Smooth muscle cell (in vitro differentiated cells): ENCODE measurements at regions not wholly inside any gene's neighbourhood (a gene's known extent, or its start where the extent isn't known, plus 50 kb on each side); places are given as distances from the start of the nearest gene placed in this dataset.
"Not testable (repeated sequence)": the region's sequence is repeated elsewhere in the genome, so short reads cannot be mapped to it uniquely, and the experiment has no call there.

Experiments used
- DNase-seq: peaks from one replicate; lab custom pipeline; 2025; ENCODE audit not compliant: unreplicated experiment; lab: John Stamatoyannopoulos, UW
- H2AFZ ChIP-seq: fragments of 200-600 bp; sonication (generic); 2 replicates; pipeline ENCODE4 v1.6.0; 2016; ENCODE audit warnings: antibody characterized with exemption, low read depth, mild to moderate bottlenecking
- H3F3A ChIP-seq: fragments of 200-600 bp; sonication (generic); 2 replicates; pipeline ENCODE4 v1.6.0; 2017; ENCODE audit warnings: antibody characterized with exemption, low read depth
- H3K27ac ChIP-seq: fragments of 200-600 bp; sonication (generic); 2 replicates; pipeline ENCODE4 v1.5.1; 2016; ENCODE audit warnings: low read depth, mild to moderate bottlenecking
- H3K27me3 ChIP-seq: fragments of 200-600 bp; sonication (generic); 2 replicates; pipeline ENCODE4 v1.6.1; 2016; ENCODE audit warnings: low read depth, mild to moderate bottlenecking
- H3K36me3 ChIP-seq: fragments of 200-600 bp; sonication (generic); 2 replicates; pipeline ENCODE4 v1.5.1; 2016; ENCODE audit warnings: low read depth
- H3K4me1 ChIP-seq: fragments of 200-600 bp; sonication (generic); 2 replicates; pipeline ENCODE4 v1.5.1; 2016; ENCODE audit warnings: low read depth
- H3K4me2 ChIP-seq: fragments of 200-600 bp; sonication (generic); 2 replicates; pipeline ENCODE4 v1.6.0; 2016; ENCODE audit warnings: mild to moderate bottlenecking
- H3K4me3 ChIP-seq: fragments of 200-600 bp; sonication (generic); 2 replicates; pipeline ENCODE4 v1.5.1; 2016; ENCODE audit warnings: mild to moderate bottlenecking
- H3K79me2 ChIP-seq: fragments of 200-600 bp; sonication (generic); 2 replicates; pipeline ENCODE4 v1.6.0; 2016; ENCODE audit warnings: low read depth, mild to moderate bottlenecking
- H3K9ac ChIP-seq: fragments of 200-600 bp; sonication (generic); 2 replicates; pipeline ENCODE4 v1.6.0; 2016; ENCODE audit warnings: low read depth
- H3K9me3 ChIP-seq: fragments of 200-600 bp; sonication (generic); replicated peaks from 2 replicates; pipeline ENCODE4 v1.5.1; 2016; ENCODE audit warnings: low read depth
- H4K20me1 ChIP-seq: fragments of 200-600 bp; sonication (generic); 2 replicates; pipeline ENCODE4 v1.6.0; 2016; ENCODE audit warnings: low read depth
- CTCF ChIP-seq: fragments of 200-600 bp; sonication (generic); IDR thresholded peaks from 2 replicates; pipeline ENCODE4 v1.5.1; 2017; ENCODE audit warnings: borderline replicate concordance, mild to moderate bottlenecking, antibody characterized with exemption; ENCODE audit not compliant: insufficient read depth, poor library complexity, severe bottlenecking
- WGBS: methylation state at CpG from one replicate; pipeline ENCODE4 v1.1.7; 2016; ENCODE audit warnings: low lambda C conversion rate; 5-methylcytosine and 5-hydroxymethylcytosine counted together

- Histone ChIP-seq H3K4me3 (no peak overlapping the region), H3K4me2 (no peak overlapping the region), H2AFZ (no peak overlapping the region), H3K27me3 (no peaks in the 10 kb centered on the region), H3F3A (peaks cover under 1% of the 10 kb centered on the region), H3K79me2 (no peaks in the 10 kb centered on the region), H4K20me1 (no peaks in the 10 kb centered on the region), H3K4me1 (no peaks in the 10 kb centered on the region), H3K36me3 (no peaks in the 10 kb centered on the region), H3K9me3 (no peaks in the 10 kb centered on the region), H3K9ac (no peak overlapping the region), H3K27ac (no peak overlapping the region)
- 57% methylated on average over 3 of the region's 3 CpGs for WGBS
- TF ChIP-seq CTCF = no peak
- no peak for DNase-seq
Measured at GRCh38 chr14:71248194-71248593, 340.9 kb downstream of the PCNX1 start.

GRCh38 chr14:71250347-71250746 is 343.1 kb downstream of the PCNX1 start:
- no peak for TF ChIP-seq CTCF
- 91% methylated on average over 2 of the region's 2 CpGs for WGBS
- no peaks in the 10 kb centered on the region for H3K27me3 ChIP-seq
- H2AFZ ChIP-seq = no peak overlapping the region
- no peak overlapping the region for H3K27ac ChIP-seq
- DNase-seq = no peak
- no peaks in the 10 kb centered on the region for H3K36me3 ChIP-seq
- H3K9ac ChIP-seq = no peak overlapping the region
- no peaks in the 10 kb centered on the region for H4K20me1 ChIP-seq
- no peak overlapping the region for H3K4me2 ChIP-seq
- no peaks in the 10 kb centered on the region for H3F3A ChIP-seq
- no peaks in the 10 kb centered on the region for H3K9me3 ChIP-seq
- H3K79me2 ChIP-seq = no peaks in the 10 kb centered on the region
- no peak overlapping the region for H3K4me3 ChIP-seq
- no peaks in the 10 kb centered on the region for H3K4me1 ChIP-seq

GRCh38 chr14:71250791-71251190 is 343.5 kb downstream of the PCNX1 start:
- no peak for DNase-seq

GRCh38 chr14:71254091-71254719 is 346.9 kb downstream of the PCNX1 start:
- not testable (repeated sequence) for H3K79me2 ChIP-seq, H3K4me3 ChIP-seq, DNase-seq, H3K27me3 ChIP-seq, H3K4me2 ChIP-seq, H3K4me1 ChIP-seq, H3F3A ChIP-seq, H2AFZ ChIP-seq, H3K36me3 ChIP-seq, H3K9me3 ChIP-seq, H4K20me1 ChIP-seq, H3K9ac ChIP-seq, H3K27ac ChIP-seq
- WGBS = 93% methylated on average over 21 of the region's 53 CpGs

More at GRCh38 chr14:71250791-71251190, 343.5 kb downstream of the PCNX1 start:
- no peak overlapping the region for H3K27ac ChIP-seq
- no peak overlapping the region for H3K4me3 ChIP-seq
- no peaks in the 10 kb centered on the region for H4K20me1 ChIP-seq
- H3K9ac ChIP-seq = no peak overlapping the region
- no peaks in the 10 kb centered on the region for H3K9me3 ChIP-seq
- H3K4me1 ChIP-seq = no peaks in the 10 kb centered on the region
- no peaks in the 10 kb centered on the region for H3K79me2 ChIP-seq
- no peak overlapping the region for H3K4me2 ChIP-seq
- no peaks in the 10 kb centered on the region for H3K36me3 ChIP-seq
- TF ChIP-seq CTCF = no peak
- H2AFZ ChIP-seq = no peak overlapping the region
- H3F3A ChIP-seq = no peaks in the 10 kb centered on the region
- no peaks in the 10 kb centered on the region for H3K27me3 ChIP-seq
